ENCODE measurements at regions not wholly inside any gene's neighbourhood (a gene's known extent, or its start where the extent isn't known, plus 50 kb on each side); places are given as distances from the start of the nearest gene placed in this dataset.

DNA sequence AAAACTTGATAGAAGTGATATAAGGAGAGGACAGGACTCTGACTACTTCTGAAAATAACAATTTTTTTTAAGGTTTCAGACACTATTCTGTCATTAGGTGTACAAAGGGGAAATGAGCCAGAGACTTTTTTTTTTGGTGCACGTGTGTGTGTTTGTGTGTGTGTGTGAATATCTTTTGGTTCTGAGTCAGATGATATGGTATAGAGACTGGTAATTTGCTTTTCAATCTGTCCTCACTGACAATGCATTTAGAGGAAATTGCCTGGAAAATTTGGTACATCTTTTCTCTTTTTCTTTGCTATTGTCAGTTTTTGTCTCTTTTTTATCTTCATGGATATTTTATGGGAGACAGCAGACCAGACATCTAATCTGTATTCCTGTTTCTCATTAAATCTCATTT, 59.3 kb downstream of the DDIT4L start:
- no peak for DNase-seq

DNA sequence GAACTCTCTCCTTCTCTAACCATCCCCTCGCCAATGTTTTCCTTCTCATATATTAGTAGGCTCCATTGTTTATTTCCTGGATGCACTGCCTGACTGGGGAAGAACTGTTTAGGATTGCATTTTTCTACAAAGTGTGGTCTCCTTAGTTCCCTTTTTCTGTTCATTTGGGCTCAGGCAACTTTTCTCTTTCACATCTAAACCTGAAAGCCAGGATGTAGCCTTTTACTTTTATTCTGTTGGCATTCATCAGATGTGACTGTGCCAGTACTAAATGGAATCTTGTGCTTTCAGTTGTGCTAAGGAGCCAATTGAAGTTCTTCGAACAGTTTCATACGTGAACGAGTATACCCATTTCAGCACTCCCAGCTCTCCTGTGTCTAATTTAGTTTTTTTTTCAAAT, 59.8 kb downstream of the DDIT4L start:
- no peak for DNase-seq

GRCh38 chr4:100129774-100130173, 60.5 kb downstream of the DDIT4L start:
- DNase-seq, result no peak

DNA sequence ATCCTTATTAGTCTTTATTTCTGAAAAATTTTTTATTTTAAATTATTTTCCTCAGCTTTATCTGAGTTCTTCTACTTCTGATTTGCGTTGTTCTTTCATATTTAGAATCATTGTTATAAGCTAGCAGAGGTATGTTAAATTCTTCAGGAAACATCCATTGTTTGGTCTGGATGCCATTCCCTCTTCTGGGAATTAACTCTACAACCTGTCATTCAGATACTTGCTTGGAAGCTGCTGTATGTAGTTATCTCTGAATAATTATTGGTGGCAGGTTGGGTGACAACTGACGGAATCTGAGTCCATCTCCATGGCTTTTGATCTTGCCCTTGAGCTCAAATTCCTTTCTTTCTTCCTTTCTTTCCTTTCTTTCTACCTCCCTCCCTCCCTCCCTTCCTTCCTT, 61.9 kb downstream of the DDIT4L start:
- no peak for DNase-seq

DNA sequence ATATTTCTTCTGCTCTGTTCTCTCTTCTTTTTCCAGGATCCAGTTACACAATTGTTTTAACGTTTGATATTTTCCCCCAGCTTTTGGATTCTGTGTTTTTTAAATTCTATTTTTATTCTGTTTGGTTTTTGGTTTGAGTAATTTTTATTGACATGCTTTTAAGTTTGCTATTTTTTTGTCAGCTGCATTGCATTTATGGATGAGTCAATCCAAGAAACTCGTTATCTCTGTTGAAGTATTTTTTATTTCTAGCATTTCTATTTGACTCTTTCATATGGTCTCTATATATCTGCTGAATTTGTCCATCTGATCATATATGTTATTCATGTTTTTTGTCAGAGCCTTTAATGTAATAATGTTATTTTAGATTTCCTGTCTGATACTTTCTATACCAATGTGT, 65.6 kb downstream of the DDIT4L start:
- no peak for DNase-seq

DNA sequence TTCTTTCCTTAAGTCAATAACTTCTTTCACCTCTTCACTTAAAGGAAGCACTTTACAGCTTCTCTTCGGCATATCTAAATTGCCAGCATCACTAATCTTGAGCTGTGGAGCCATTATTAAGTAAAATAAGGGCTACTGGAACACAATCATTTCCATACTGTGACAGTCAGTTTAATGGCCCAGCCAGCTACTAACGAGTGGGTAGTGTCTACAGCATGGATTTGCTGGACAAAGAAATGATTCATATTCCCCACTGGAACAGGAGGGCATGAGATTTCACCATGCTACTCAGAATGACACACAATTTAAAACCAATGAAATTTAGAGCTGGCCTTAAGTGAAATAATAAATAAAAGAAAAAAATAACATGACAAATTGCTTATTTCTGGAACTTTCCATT, 72.1 kb downstream of the DDIT4L start:
- DNase-seq, result no peak

- no peak for DNase-seq
Observed at GRCh38 chr4:100117750-100118149, 72.5 kb downstream of the DDIT4L start.

DNA sequence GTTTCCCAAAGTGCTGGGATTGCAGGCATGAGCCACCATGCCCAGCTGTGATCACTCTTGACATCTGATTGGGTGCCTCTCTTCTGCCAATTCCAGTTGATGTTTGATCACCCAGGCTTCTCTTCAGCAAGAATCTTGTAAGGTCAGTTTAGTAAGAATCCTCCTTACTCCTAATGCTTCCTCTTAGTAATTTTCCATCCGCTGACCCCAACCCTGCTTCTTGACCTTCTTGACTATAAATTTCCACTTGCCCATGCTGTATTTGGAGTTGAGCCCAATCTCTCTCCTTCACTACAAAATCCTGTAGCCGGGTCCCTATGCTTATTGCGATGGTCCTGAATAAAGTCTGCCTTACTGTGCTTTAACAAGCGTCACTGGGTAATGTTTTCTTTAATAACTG, 75.4 kb downstream of the DDIT4L start:
- no peak for DNase-seq

- DNase-seq, result no peak
Observed at GRCh38 chr4:100113732-100114131, 76.5 kb downstream of the DDIT4L start.

DNA sequence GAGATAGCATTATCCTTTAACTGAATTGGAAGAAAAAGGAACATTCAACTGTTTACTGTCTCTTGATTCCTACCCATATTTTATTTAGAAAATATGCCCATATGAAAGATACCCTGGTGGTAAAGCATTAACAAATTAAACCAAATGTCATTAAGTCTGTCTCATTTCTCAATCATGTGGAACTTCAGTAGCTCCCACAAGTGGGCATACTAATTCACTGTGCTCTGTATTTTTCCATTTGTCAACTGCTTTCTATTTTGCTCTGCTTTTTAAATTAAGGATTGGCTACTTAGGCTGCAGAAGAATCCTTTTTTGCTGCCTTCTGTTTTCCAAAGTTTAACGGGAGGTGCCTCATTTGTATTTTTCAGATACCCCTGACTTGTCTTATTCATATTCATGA, 77.2 kb downstream of the DDIT4L start:
- no peak for DNase-seq

DNA sequence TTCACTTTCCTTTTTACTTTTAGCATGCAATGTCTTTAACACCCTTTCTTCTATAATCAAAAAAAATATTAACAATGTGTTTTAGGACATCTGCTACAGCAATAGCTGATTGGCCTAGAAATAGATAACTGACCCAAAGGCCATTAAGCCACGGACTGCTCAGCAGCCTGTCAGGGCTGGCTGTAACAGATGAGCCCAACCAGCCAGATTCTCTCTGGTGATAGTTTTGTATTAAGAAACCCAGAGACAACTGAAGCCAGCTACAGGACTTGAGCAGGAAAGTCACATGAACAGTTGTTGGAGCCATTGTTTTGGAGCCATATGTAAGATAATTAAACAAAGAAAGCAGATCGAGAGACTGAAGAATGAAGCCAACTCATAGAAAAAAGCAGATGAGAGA, 80.3 kb downstream of the DDIT4L start:
- DNase-seq, result no peak

GRCh38 chr4:100108869-100109268, 81.4 kb downstream of the DDIT4L start:
- DNase-seq, result no peak

DNA sequence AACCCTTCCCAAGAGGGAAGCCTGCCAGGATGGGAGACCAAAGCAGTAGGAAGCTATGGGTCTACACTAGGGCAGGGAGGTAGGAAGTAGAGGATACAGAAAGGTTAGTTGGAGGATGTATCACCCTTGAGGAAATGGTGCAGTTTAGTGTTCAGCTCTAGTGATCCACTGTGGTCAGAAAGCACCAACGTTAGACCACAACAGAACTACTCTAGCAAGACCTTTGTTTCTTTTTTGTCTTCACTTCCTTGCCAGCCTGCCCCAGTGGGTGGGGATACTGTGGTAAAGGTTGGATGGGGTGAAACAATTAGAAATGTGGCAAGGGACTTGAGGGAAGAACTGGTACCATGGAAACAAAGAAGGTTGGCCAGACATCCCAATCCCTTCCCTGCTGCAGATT, 83.3 kb downstream of the DDIT4L start:
- DNase-seq, result no peak

- no peak for DNase-seq
Observed at GRCh38 chr4:100103671-100104070, 86.6 kb downstream of the DDIT4L start.

DNA sequence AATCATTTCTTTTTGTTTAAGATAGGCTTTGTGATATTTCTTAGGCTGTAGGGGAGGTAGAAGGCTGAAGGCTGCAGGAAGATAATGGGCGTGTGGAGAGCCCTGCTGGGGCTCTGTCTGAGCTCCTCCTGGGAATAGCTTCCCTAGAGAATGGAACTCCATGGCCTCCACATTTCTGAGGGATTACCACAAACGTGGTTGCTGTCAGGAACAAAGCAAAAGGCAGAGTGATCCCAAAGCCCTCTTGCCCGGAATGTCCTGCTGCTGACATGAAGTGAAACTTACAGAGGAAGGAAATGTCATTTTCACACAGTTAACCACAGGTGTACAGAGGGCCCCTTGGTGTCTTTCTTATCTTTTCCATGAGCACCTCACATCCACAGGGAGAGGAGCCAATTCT, 89.3 kb downstream of the DDIT4L start:
- no peak for DNase-seq

DNA sequence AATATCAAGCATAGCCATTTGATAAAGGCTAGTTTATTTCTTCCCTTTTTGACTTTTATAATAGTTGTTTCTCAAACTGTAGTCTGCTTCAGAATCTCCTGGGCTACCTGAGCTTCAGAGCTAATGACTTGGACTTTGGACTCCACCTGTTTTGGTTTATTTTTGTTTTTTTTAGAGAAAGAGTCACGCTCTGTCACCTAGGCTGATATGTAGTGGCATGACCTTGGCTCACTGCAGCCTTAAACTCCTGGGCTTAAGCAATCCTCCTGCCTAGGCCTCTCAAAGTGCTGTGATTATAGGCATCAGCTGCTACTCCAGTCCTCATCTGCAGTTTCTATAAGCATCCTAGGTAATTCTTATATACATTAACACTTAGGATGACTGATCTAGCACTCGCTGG, 90.5 kb downstream of the DDIT4L start:
- DNase-seq, result no peak

DNA sequence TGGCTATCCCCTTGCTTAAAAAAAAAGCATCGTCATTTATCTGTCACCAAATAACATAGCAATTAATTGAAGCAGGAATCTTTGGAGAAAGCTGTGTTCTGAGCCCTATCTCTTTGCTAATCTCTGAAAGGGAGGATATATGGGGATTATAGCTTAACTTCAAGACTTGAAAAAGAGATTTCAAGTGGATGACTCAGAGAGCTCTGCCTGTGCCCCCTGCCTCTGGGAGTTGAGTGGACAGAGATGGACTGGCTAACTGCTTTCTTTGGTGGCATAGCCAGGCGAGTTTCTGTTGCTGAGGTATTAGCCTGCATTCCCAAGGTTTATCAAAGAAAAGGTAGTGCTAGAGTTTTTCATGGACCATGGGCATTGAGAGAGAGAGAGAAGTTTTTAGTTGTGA, 91.6 kb downstream of the DDIT4L start:
- no peak for DNase-seq

DNA sequence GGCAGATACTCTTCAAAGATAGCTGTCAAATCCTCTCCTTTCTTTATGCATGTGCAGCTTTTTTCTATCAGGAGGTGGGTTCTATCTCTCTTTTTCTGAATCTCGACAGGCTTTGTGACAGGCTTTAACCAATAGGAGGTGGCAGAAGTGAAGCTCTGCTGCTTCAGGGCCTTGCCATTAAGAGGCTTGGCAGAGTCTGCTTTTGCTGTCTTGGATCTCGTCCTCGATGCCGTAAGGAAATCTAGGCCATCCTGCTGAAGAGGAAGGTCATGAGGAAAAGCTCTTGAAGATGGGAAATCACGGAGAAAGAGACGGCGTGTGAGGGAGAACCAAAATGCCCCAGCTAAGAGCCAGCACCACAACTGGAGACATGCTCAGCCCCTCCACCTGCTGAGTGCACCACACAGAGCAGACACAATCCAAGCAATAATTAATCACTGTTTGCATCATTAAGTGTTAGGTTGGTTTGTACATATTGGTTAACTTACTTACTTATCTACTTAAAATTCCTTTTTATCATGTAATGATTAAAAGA, 92.2 kb downstream of the DDIT4L start:
- DNase-seq, result no peak

- DNase-seq, result peak; percentile 31
Observed at GRCh38 chr4:100095729-100096595, 94.3 kb downstream of the DDIT4L start.

- DNase-seq, result peak; percentile 73
Observed at GRCh38 chr4:100093091-100093866, 97.0 kb downstream of the DDIT4L start.

DNA sequence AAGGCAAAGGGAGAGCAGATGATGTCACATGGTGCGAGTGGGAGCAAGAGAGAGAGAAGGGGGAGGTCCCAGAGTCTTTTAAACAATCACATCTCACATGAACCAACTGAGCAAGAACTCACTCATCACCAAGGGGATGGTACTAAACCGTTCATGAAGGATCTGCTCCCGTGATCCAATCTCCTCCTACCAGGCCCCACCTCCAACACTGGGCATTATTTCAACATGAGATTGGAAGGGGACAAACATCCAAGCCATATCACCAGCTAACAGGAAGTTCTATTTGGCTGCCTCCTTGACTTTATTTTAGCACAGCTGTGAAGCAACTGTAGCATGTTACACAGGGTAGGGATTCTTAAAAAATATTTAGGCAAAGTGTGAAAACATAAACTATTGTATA, 102.5 kb downstream of the DDIT4L start:
- DNase-seq, result no peak

GRCh38 chr4:100086766-100087431, 103.4 kb downstream of the DDIT4L start:
- no peak for DNase-seq

DNA sequence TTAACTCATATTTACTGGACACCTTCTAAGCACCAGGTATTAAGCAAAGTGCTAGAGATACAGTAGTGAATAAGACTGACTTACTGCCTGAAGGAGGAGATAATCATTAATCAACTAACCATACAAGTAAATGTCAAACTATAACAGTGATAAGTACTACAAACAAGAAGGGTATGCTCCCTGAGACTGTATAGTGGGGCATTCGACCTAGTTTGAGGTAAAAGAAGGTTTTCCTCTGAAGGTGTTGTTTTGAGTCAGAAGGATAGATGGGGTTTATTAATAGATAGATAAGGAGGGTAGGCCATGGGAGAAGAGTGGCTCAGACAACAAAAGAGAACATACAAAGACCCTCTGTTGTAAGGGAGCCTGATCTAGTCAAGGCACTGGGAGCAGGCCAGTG, 105.4 kb downstream of the DDIT4L start:
- DNase-seq, result no peak

GRCh38 chr4:100083289-100083688, 107.0 kb downstream of the DDIT4L start:
- DNase-seq, result no peak
